Activated CD8-positive, alpha-beta memory T cell treated with anti-CD3 and anti-CD28 coated beads for 1 hour (primary cell): ENCODE measurements at regions not wholly inside any gene's neighbourhood (a gene's known extent, or its start where the extent isn't known, plus 50 kb on each side); places are given as distances from the start of the nearest gene placed in this dataset.

Source experiments
- DNase-seq, 2 donors: peaks; one replicate each; pipeline ENCODE4 v3.0.0-alpha.2; 2020; ENCODE audit warnings: low read depth in 1 of 2; ENCODE audit errors: extremely low read depth in 1 of 2

DNA sequence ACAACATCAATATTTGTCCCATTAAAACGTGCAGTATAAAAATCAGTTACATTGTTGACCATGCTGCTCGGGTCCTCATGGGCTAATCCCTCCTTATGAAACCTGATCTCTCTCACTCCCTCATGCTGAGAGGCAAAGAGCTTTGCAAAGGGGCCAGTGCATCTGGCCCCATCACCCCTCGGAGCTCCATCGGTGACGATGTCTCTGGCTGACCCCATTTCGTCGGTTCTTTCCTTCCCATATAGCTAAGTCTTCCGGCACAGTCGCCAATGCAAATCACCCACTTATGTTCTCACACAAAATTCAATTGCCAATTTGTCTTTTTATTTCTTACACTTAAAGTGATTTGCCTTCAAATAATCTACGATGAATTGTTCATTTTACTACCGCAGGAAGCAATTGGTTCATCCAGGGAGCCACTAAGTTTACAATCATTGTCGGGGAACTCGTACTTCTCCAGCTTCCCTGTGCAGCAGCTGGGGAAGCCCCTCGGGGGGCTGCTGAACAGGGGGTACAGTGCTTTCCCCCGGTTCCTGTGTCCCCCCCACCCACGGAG lies 199.8 kb upstream of the CDH4 start:
- no peak for DNase-seq

DNA sequence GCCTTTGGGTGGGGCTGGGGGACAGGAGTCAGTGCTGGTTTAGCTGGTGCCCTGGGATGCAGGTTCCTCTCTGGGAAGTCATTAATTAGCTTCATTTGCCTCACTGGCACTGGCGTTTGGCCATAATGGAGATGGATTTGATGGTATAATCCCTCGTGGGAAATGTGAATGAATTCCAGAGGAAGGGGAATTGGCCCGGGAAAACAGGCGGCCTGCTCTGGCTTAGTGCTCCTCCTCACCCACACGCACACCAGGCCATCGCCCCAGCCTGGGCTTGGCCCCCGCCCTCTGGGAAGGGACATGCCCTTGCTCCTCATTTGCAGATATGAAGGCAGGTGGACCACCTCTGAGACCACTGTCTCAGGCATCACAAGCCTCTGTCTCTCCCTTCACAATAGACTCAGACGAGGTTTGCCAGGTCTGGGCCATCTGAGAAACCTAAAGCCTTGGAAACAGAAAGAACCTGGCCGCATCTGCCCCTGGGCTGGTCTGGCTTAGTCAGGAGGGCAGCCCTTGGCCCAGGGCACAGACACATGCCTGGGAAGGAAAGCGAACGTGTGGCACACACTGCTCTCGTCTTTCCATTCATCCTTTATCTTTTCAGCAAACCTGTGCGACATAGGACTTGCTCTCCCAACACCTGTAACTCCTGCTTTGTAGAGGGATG lies 199.2 kb upstream of the CDH4 start:
- no peak for DNase-seq

DNA sequence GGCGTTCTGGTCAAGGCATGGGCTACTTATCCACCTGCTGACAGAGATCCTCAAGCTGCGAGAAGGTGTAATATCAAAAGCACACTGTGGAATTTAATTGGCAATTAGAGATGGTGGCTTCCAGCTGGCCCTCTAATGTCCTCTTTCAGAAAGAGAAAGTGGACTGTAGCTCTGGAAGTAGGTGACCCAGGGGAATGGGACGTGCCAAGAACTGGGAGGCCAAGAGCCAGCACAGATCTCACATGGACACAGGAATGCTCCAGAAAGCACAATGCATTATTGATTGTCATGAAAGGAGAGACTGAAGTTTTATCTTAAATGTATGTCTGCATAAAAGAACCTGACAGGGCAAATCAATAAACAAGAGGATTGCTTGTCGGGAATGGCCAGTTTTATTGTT lies 198.6 kb upstream of the CDH4 start:
- no peak for DNase-seq

DNA sequence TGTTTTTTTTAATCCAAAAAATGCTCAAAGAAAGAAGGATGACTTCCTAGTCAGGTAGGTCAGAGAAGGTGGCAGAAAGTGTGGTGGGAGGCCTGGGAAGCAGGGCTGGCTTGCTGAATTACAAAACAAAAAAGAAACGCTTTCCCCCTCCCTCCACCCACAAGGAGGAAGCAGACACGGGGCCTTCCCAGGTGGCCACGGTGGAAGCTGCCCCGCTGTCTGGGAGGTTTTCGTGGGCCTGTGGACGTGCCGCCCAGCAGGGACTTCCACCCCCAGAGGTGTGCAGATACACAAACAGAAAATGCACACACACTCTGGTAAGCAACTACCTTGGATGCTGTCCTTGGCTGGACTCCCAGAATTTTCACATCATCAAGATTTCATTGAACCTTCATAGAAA lies 198.2 kb upstream of the CDH4 start:
- DNase-seq, result no peak

DNA sequence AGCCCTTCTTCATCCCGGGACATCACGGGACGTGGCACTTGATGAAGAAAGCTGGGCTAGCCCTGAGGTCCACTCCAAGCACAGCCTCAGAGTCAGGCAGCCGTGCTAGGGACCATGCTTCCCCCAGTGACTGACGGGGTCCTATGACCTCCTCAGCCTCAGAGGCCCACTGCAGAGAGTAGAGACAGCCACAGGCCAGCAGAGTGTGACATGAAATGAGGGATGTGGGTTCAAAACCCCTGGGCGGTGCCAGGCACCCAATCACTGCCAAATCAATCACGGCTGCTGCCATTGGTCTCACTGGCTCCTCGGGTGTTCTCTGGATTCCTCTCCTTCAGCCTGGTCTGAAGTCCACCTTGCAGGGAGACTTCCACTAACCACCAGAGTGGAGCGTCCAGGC lies 197.7 kb upstream of the CDH4 start:
- no peak for DNase-seq

DNA sequence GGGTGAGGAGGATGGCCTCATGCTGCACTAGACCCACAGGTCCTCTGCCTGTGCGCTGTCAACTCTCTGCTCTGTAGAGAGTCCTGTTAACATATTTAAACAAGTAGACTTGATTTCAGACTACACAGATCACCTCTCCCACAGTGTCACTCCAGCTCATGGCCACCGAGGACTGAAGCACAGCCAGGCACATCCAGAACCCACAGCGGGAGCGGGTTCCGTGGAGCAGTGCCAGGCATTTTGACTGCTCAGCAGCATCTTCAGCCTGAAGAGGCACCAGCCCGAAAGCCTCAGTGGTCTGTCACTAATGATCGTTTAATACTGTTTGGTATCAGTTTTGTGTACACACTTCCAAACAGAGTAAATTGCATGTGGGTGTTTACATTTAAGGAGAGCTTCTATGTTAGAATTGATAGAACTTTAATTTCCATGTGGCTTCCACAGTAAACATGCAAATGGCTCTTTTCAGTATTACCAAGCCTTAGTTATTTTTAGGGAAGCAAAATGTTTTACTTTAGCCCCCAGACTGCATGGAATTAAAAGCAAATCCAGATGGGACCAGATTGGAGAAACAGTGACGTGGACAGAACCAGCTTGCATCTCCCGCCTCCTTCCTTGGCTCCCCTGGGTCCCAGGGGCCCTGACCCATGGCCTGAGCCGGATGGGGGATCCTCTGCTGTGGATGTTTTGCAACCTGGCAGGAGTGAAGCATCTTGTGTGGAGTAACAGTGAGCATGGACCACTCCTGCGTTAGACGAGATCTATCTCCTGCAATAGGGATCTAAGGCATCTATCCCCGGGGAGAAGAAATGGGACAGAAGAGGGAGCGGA lies 196.7 kb upstream of the CDH4 start:
- DNase-seq, result no peak

DNA sequence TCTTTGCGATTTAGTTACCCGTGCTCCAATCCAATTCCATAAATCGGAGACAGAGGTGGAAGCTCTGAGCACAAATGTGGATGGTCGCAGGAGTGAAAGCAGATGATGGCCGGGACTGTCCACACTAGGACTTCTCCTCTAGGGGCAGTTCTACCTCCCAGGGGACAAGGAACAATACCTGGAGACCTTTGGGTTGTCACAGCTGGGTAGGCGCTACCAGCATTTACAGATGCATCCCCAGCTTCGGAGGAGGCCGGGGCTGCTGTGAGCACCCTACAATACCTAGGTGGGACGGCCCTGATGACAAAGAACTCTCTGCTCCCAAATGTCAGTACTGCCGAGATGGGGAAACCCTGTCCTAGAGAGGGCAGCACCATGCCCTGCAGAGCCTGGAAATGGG lies 195.9 kb upstream of the CDH4 start:
- DNase-seq, result no peak

DNA sequence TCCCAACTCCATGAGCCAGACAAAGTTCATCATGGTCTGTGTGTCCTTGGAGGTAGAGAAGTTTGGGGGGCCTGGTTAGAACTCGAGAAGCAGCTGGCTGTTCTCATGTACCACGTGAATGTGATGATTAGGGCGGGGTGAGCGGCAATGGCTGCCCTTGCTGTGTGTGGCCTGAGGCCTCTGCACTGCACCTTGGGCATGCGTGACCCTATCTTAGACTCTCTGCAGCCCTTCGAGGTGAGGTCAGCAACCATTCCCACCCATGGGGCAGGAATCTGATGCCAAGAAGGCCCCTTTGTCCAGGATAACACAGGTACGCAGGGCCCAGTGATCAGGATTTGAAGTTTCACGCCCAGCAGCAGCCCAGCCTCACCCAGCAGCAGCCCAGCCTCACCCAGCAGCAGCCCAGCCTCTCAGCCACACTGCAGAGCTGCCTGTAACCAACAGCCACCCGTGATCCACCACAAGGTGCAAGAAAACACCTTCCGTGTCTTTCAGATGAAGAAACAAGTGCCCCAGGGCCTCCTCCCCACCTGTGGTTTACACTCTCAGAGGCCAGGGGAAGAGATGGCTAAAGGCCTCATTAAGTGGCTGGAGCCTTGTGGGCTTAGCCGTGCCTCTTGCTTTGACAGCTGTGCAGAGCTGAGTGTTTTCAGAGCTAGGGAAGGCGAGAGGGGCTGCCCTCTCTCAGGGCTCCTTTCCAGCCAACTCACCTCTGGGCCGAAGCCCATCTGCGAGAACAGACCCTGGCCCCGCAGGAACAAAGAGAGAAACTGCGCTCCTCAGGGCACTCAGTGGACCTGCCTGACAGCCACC lies 195.2 kb upstream of the CDH4 start:
- no peak for DNase-seq

DNA sequence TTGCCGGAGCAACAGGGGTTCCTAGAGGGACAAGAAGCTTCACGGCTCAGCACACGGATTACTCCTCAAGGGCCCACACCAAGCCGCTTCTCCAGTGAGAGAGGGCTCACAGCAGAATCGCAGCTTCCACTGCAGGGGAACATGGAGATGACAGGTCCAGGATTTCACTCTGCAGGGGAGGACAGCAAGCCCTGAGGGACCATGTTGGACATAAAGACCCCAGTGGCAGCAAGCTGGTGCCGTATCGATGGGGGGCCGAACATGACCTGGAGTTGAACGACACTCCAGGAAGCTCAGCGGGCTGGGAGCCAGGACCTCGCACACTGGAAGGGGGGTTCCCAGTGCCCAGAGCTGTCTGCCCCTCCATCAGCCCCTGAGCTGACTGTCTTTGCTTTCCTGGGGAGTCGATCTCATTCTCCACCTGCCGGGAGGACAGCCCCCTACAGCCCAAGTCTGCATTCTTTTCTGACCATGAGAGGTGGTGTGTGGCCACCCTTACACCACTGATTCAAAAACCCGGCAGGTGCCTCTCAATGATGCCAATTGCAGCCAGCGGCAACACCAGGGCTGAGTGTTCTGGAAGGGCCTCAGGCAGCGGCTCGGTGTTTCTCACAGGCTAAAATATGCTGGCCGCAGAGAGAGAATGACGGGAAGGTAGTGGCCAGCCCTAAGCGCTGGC lies 194.5 kb upstream of the CDH4 start:
- DNase-seq, result no peak

DNA sequence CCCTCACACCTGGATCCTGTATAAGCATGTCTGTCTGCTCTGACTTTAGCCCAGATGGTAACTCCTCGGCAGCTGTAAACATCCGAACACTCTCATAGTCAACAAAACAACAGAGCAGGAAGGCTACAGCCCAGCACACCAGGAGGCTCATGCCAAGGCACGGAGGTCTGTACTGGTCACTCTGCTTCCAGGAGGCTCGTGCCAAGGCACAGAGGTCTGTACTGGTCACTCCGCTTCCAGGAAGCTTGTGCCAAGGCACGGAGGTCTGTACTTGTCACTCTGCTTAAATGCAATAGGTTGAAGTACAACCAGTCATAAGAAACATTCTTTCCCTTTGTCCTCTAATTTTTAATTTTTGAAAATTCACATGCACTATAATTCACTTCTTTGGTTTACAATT lies 190.1 kb upstream of the CDH4 start:
- no peak for DNase-seq

DNA sequence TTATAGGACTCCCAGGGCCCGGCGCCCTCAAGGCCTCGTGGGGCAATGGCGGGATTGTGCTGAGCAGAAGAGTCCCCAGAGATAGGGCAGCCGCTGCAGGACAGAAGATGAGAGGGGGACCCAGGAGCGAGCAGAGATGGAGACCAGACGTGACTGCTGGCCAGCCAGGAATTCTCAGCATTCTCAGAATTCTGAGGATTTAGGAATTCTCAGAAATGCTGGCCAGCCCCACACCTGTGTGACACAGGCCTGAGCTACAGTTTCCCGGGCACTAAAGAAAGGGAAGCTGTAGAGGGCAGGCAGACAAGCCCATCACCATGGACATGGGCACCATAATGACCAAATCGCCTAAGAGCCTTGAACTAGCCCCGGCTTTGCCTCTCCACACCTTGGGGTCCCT lies 186.2 kb upstream of the CDH4 start:
- DNase-seq, result no peak

DNA sequence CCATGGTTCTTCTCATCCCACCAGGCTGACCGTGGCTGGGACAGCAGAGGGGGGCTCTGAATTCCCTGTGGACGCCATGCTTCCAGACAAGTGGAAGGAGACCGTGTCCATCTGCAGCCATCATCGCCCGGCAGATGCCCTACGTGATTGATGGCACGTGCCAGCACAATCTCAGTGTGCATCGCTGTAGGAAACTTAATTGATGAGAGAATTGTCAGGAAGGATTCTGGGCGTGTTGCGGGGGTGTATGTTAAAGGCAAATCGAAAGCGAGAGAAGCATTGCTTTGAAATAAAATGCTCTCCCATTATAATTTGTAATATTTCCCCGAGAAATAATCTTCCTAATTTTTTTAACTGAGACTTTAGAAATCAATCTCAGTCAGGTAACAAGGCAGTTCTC lies 185.5 kb upstream of the CDH4 start:
- DNase-seq, result no peak

DNA sequence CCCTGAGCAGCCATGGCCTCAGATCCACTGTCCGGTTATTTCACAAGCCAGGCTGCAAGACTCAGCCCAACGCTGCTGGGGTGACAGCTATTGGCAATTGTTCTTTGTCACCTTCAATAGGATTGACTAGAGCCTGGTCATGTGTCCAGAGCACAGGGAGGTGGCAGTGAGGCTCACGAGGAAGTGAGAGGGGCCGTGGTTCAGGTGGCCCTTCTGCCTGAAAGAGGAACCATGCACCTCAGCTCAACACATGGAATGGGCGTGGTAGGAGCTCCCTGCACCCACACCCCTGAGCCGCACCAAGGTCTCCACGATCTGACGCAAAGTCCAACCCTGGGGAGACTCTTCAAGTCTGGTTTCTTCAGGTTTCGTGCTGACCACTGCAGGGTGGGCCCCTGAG lies 184.8 kb upstream of the CDH4 start:
- no peak for DNase-seq

DNA sequence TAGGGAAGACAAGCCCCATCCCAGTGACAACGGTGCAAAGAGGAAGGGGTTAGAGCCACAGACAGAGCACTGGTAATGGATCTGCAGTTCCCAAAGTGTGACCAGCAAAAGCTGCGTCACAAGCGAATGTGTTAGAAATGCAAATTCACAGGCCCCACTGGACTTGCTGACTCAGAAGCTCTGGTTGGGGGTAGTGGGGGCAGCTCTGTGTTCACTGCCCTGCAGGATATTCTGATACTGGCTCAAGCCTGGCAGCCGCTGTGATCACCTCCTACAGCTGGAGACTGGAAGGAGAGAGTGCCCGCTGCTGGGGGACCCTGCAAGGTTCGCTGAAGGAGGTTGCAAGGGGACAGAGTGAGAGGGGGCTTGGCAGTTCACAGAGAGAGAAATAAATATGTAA lies 179.7 kb upstream of the CDH4 start:
- no peak for DNase-seq

DNA sequence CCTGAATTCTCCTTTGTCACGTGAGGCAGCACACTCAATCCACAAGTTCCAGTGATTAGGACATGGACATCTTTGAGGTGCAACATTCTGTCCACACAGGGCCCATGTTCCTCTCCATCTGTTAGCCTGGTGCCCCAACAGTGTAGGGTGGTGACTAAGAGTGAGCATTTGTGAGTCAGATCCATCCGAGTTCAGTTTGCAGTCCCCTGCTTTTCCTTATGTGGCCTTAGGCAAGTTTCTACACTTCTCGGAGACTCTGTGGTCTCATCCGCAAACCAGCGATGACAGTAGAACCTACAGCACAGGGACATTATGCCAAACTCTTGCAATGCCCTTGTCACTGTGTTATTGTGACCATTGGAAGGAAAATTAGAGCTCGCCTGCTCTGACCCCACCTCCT lies 178.7 kb upstream of the CDH4 start:
- DNase-seq, result no peak

DNA sequence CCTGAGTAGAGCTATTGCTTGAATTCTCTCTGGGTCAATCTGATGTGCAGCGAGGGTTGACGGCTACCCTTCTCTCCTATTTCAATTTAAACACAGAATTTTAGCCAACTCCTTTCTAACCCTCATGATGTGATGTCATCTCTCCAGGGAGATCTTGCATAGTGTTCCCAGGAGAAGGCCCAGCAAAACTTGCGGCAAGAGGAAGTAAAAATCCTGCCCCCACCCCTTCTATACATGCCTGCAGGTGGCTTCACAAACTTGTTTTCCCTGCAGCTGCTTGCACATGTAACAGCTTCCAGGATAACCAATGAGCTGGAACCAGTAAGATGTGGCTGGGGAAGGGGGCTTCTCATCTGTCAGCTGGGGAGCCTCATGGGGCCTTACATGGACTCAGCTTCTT lies 169.3 kb upstream of the CDH4 start:
- no peak for DNase-seq

DNA sequence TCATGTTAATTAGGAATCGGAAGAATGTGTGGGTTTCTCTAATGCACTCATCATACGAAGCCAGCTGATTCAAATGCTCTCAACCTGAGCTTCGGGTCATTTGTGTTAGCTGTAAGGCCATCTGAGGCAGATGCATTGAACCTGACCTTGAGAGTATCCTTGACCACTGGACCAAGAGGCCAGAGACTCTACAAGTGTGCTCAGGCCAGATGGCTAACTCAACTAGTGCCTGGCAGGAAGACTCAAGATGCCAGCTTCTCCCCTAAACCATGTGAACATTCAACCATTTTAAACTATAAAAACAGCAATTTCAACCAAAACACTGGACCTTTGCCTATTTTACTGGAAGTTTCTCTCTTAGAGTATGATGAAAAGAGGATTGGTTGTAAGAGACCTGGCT lies 168.6 kb upstream of the CDH4 start:
- no peak for DNase-seq

DNA sequence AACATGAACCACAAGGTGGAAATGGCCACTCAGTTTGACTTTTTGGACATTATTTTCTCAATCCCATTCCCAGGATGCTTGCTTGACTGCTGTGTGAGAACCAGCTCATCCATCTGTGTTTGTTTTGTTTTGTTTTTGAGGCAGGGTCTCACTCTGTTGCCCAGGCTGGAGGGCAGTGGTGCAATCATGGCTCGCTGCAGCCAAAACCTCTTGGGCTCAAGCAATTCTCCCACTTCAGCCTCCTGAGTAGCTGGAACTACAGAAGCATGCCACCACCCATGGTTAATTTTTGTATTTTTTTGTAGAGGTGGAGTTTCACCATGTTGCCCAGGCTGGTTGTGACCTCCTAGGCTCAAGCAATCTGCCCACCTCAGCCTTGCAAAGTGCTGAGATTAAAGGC lies 166.0 kb upstream of the CDH4 start:
- no peak for DNase-seq

DNA sequence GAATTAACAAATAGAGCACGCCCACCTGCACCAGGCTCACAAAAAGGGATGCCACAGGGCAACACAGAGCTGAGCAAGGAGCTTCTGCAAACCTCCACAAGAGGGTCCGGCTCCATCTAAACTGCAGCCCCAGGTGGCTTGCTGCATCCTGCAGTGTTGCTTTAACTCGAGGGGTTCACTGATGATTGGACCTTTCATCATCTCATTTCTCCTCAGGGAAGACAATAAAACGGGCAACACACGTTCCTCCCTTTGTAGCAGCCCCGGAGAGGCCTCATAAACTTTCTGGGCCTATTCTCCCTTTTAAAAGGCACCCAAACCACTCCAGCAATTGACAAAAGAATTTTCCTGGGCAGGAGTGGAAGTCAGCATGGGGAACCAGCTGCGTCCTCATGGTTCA lies 161.5 kb upstream of the CDH4 start:
- no peak for DNase-seq

DNA sequence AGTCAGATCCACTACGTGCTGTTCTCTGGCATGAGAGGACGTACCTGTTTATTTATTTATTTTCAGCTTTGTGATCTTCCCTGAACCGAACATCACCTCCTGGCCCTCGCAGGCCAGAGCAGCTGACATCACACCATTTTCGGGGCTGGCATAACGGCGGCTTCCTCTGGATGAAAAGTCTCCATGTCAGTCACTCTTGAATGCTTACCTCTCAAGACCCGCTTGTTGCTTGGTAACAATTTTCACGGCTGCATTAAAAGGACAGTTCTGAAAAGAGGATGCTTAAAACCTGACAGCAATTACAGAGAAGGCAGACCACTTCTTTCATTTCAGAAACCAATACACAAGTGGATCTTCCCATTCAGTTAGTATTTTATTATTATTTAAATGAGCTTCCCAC lies 159.8 kb upstream of the CDH4 start:
- no peak for DNase-seq

DNA sequence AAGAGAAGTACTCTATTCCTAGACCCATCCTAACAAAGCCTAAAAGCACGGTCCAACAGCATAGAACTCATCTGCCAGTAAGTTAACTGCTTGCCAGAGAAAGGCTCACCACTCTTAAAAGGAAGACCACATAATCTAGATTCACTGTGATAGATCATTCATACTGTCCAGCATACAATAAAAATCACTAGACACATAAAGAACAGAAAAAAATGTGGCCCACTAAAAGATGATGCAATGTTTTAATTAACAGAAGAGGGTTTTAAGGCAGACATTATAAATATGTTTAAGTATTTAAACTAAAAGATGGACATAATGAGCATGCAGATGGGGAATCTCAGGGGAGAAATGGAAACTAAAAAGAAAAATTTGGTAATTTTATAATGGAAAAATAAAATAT lies 157.5 kb upstream of the CDH4 start:
- no peak for DNase-seq
